GM23338 (cell line): ENCODE measurements at regions not wholly inside any gene's neighbourhood (a gene's known extent, or its start where the extent isn't known, plus 50 kb on each side); places are given as distances from the start of the nearest gene placed in this dataset.

Source experiments
- EZH2 ChIP-seq: fragments of 200-600 bp; sonication (generic); IDR thresholded peaks from one replicate; pipeline ENCODE4 v1.8.0; 2017; ENCODE audit warnings: antibody characterized with exemption, mild to moderate bottlenecking, low read depth; ENCODE audit not compliant: unreplicated experiment
- EZH2phosphoT487 ChIP-seq: fragments of 200-600 bp; sonication (generic); IDR thresholded peaks from one replicate; pipeline ENCODE4 v1.8.1; 2018; ENCODE audit warnings: antibody characterized with exemption; ENCODE audit not compliant: unreplicated experiment
- POLR2AphosphoS5 ChIP-seq: IDR thresholded peaks from 2 replicates; pipeline ENCODE4 v1.6.1; 2016; ENCODE audit warnings: antibody characterized with exemption, low read depth
- REST ChIP-seq: IDR thresholded peaks from one replicate; pipeline ENCODE4 v1.6.1; 2018; ENCODE audit warnings: antibody characterized with exemption; ENCODE audit not compliant: unreplicated experiment
- ZNF114 ChIP-seq: fragments of 250-450 bp; sonication (Bioruptor Pico); IDR thresholded peaks from 2 replicates; pipeline ENCODE4 v1.5.0; 2020; ENCODE audit warnings: mild to moderate bottlenecking, moderate library complexity
- TF ChIP-seq, protein P1 (sequence below), 2 experiments: fragments of 200-600 bp in 1 of 2; sonication (generic) in 1 of 2; conservative IDR thresholded peaks; 2 replicates each; pipeline versions ENCODE4 v1.5.1 to v1.6.1; 2016 to 2017; ENCODE audit warnings: antibody characterized with exemption in 2 of 2, low read depth in 2 of 2, mild to moderate bottlenecking in 2 of 2, moderate library complexity in 1 of 2

DNA sequence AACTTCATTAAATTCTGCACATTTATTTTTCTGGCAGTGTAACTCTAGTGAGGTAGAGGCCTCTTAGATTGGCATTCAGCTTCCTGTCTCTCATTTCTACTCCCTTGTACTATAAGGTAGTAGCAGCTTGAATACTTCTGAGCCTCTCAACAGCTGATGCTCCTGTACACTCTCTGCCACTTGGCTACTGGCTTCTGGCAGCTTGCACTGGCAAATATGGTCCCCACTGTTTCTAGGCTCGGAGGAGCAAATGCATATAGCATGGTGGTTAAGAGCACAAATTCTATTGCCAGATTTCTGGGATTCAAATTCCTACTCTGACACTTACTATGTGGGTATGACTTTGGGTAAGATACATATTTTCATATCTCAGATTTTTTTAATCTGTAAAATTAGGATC lies 292.8 kb upstream of the ADGRB3 start:
- TF ChIP-seq, protein P1, sequence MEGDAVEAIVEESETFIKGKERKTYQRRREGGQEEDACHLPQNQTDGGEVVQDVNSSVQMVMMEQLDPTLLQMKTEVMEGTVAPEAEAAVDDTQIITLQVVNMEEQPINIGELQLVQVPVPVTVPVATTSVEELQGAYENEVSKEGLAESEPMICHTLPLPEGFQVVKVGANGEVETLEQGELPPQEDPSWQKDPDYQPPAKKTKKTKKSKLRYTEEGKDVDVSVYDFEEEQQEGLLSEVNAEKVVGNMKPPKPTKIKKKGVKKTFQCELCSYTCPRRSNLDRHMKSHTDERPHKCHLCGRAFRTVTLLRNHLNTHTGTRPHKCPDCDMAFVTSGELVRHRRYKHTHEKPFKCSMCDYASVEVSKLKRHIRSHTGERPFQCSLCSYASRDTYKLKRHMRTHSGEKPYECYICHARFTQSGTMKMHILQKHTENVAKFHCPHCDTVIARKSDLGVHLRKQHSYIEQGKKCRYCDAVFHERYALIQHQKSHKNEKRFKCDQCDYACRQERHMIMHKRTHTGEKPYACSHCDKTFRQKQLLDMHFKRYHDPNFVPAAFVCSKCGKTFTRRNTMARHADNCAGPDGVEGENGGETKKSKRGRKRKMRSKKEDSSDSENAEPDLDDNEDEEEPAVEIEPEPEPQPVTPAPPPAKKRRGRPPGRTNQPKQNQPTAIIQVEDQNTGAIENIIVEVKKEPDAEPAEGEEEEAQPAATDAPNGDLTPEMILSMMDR (conservative IDR thresholded peaks at IDR 0.05; ENCODE audit: low read depth in 2 of 2) = no peak
- TF ChIP-seq POLR2AphosphoS5 (no peak), REST (no peak), EZH2 (no peak), EZH2phosphoT487 (no peak), ZNF114 (CRISPR knock-in tag) (no peak)
